Amygdala (tissue), 56 donors: ENCODE measurements at regions not wholly inside any gene's neighbourhood (a gene's known extent, or its start where the extent isn't known, plus 50 kb on each side); places are given as distances from the start of the nearest gene placed in this dataset.
A peak's percentile ranks its signal among the peaks of the same experiment; 100 is the strongest.

Experiments
- DNase-seq, 56 donors: peaks; one replicate each; lab custom pipeline; 2025; lab: John Stamatoyannopoulos, UW

GRCh38 chr2:134770702-134771101, 51.9 kb upstream of the TMEM163 start:
- no peak for DNase-seq

GRCh38 chr2:134771313-134771801, 52.6 kb upstream of the TMEM163 start:
- DNase-seq, result no peak

GRCh38 chr2:134772493-134773169, 53.8 kb upstream of the TMEM163 start:
- DNase-seq, result no peak

- peak in 1 of 56 donors; percentile 5 for DNase-seq
These were observed 54.5 kb upstream of the TMEM163 start for GRCh38 chr2:134773335-134773734.

GRCh38 chr2:134773759-134774742, 55.3 kb upstream of the TMEM163 start:
- DNase-seq, result no peak

GRCh38 chr2:134774786-134775641, 56.2 kb upstream of the TMEM163 start:
- DNase-seq, result no peak

- DNase-seq, result no peak
These were observed 58.0 kb upstream of the TMEM163 start for GRCh38 chr2:134776836-134777235.

GRCh38 chr2:134777593-134777992, 58.8 kb upstream of the TMEM163 start:
- DNase-seq, result no peak

- DNase-seq, result no peak
These were observed 59.6 kb upstream of the TMEM163 start for GRCh38 chr2:134778372-134778771.

GRCh38 chr2:134780972-134781371, 57.4 kb upstream of the ACMSD start:
- no peak for DNase-seq

- DNase-seq, result peak in 2 of 56 donors; percentile 10 to 13
These were observed 56.3 kb upstream of the ACMSD start for GRCh38 chr2:134782107-134782506.

GRCh38 chr2:134782792-134783191, 55.6 kb upstream of the ACMSD start:
- DNase-seq, result no peak

GRCh38 chr2:134783912-134784311, 54.5 kb upstream of the ACMSD start:
- DNase-seq, result no peak

GRCh38 chr2:134785659-134786430, 52.6 kb upstream of the ACMSD start:
- no peak for DNase-seq

GRCh38 chr2:134788417-134788816, 50.0 kb upstream of the ACMSD start:
- no peak for DNase-seq
